Kidney epithelial cell (primary cell): ENCODE measurements at regions not wholly inside any gene's neighbourhood (a gene's known extent, or its start where the extent isn't known, plus 50 kb on each side); places are given as distances from the start of the nearest gene placed in this dataset.
"Not testable (repeated sequence)": the region's sequence is repeated elsewhere in the genome, so short reads cannot be mapped to it uniquely, and the experiment has no call there.

Experiments used
- DNase-seq: peaks from one replicate; pipeline ENCODE4 v3.0.0-alpha.2; 2010; ENCODE audit warnings: low read depth
- H3K27me3 ChIP-seq: 2 replicates; pipeline ENCODE4 v1.6.0; 2011; ENCODE audit warnings: low read length; ENCODE audit not compliant: control insufficient read depth, insufficient read depth
- H3K36me3 ChIP-seq: 2 replicates; pipeline ENCODE4 v1.5.1; 2011; ENCODE audit warnings: low read length; ENCODE audit not compliant: control insufficient read depth, insufficient read depth
- H3K4me3 ChIP-seq: 2 replicates; pipeline ENCODE4 v1.5.1; 2011; ENCODE audit warnings: low read depth, mild to moderate bottlenecking, control low read depth, low read length
- CTCF ChIP-seq: IDR thresholded peaks from 2 replicates; pipeline ENCODE4 v1.5.1; 2011; ENCODE audit warnings: mild to moderate bottlenecking, moderate library complexity, low read length, control low read depth, inconsistent platforms; ENCODE audit not compliant: insufficient read depth, poor library complexity, severe bottlenecking

GRCh38 chr10:120051671-120052070 lies 159.1 kb downstream of the SEC23IP start:
- H3K36me3 ChIP-seq = no peaks in the 10 kb centered on the region
- no peak overlapping the region for H3K4me3 ChIP-seq
- no peaks in the 10 kb centered on the region for H3K27me3 ChIP-seq
- no peak for TF ChIP-seq CTCF
- no peak for DNase-seq

GRCh38 chr10:120052964-120053702 lies 160.6 kb downstream of the SEC23IP start:
- Histone ChIP-seq H3K4me3 (no peak overlapping the region), H3K27me3 (no peaks in the 10 kb centered on the region), H3K36me3 (no peaks in the 10 kb centered on the region)
- no peak for TF ChIP-seq CTCF
- DNase-seq = no peak

- H3K27me3 ChIP-seq, H3K36me3 ChIP-seq, H3K4me3 ChIP-seq, DNase-seq: not testable (repeated sequence)
These were observed 167.3 kb downstream of the SEC23IP start for GRCh38 chr10:120059790-120060189.

- no peak for DNase-seq
- TF ChIP-seq CTCF = no peak
- Histone ChIP-seq H3K27me3 (no peaks in the 10 kb centered on the region), H3K36me3 (no peaks in the 10 kb centered on the region), H3K4me3 (no peak overlapping the region)
These were observed 174.9 kb downstream of the SEC23IP start for GRCh38 chr10:120067427-120067826.

GRCh38 chr10:120069700-120070099 lies 177.2 kb downstream of the SEC23IP start:
- H3K27me3 ChIP-seq = no peaks in the 10 kb centered on the region
- no peak for DNase-seq
- no peak for TF ChIP-seq CTCF
- no peak overlapping the region for H3K4me3 ChIP-seq
- no peaks in the 10 kb centered on the region for H3K36me3 ChIP-seq

- DNase-seq = no peak
- Histone ChIP-seq H3K36me3 (no peaks in the 10 kb centered on the region), H3K4me3 (no peak overlapping the region), H3K27me3 (no peaks in the 10 kb centered on the region)
- no peak for TF ChIP-seq CTCF
These were observed 182.8 kb downstream of the SEC23IP start for GRCh38 chr10:120075349-120075748.
